ENCODE measurements at regions not wholly inside any gene's neighbourhood (a gene's known extent, or its start where the extent isn't known, plus 50 kb on each side); places are given as distances from the start of the nearest gene placed in this dataset.

DNA sequence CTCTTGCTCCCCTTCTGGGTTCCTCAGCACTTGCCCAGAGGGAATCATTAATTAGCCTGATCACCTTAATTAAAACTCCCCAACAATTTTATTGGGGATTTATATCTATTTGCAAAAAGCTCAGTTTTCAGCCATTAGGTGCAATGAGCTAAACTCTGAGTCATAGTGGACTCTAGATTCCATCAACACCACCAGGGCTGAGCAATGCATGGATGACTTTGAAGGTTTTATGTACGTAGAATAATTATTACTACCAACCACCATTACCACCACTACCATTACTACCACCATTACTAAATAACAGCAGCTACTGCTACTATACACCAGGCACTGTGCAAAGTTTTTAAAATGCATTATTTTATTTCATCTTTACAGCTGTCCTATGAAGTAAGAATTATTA is 81.2 kb downstream of the ZNF621 start:
- Histone ChIP-seq H3K4me1 (no peaks in the 10 kb centered on the region), H3K9me3 (no peaks in the 10 kb centered on the region), H3K27me3 (no peaks in the 10 kb centered on the region), H3K4me3 (no peak overlapping the region), H3K36me3 (no peaks in the 10 kb centered on the region), H3K27ac (no peak overlapping the region)
- in situ Hi-C loops (cut with MboI; ENCODE audit: low sequenced_read_pairs in 4 of 4): no loop called here
- no peak for ATAC-seq
- no peak for TF ChIP-seq POLR2A (IDR thresholded peaks at IDR 0.05)
- TF ChIP-seq, protein P1, sequence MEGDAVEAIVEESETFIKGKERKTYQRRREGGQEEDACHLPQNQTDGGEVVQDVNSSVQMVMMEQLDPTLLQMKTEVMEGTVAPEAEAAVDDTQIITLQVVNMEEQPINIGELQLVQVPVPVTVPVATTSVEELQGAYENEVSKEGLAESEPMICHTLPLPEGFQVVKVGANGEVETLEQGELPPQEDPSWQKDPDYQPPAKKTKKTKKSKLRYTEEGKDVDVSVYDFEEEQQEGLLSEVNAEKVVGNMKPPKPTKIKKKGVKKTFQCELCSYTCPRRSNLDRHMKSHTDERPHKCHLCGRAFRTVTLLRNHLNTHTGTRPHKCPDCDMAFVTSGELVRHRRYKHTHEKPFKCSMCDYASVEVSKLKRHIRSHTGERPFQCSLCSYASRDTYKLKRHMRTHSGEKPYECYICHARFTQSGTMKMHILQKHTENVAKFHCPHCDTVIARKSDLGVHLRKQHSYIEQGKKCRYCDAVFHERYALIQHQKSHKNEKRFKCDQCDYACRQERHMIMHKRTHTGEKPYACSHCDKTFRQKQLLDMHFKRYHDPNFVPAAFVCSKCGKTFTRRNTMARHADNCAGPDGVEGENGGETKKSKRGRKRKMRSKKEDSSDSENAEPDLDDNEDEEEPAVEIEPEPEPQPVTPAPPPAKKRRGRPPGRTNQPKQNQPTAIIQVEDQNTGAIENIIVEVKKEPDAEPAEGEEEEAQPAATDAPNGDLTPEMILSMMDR (IDR thresholded peaks at IDR 0.05 in 4 of 5, conservative IDR thresholded peaks at IDR 0.05 in 1 of 5): no peak
- DNase-seq: no peak
- intact Hi-C loops (cut with DNase I; ENCODE audit: low total_unique reads): no loop called here

DNA sequence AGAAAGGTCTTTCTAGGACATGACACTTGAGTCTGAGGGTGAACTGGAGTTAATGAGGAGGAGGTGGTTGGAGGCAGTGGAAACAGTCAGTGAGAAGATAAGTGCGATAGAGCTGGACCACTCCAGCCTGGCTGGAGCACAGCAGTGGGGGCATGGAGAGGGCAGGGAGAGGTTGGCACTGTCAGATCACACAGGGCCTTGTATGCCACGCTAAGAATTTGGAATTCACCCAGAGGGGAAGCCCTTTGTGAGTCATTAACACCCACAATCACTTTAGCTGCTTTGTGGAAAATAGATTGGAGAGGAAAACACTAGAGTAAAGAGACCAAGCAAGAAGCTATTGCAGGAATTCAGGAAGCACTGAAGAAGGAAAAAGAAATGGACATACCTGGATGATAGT is 83.3 kb downstream of the ZNF621 start:
- intact Hi-C loops (cut with DNase I; ENCODE audit: low total_unique reads): no loop called here
- no peaks in the 10 kb centered on the region for H3K4me1 ChIP-seq
- no peaks in the 10 kb centered on the region for H3K9me3 ChIP-seq
- H3K36me3 ChIP-seq: no peaks in the 10 kb centered on the region
- no peak for TF ChIP-seq POLR2A (IDR thresholded peaks at IDR 0.05)
- TF ChIP-seq, protein P1 (IDR thresholded peaks at IDR 0.05 in 4 of 5, conservative IDR thresholded peaks at IDR 0.05 in 1 of 5): no peak
- DNase-seq (no peak), ATAC-seq (no peak)
- H3K27me3 ChIP-seq: no peaks in the 10 kb centered on the region
- in situ Hi-C loops (cut with MboI; ENCODE audit: low sequenced_read_pairs in 4 of 4): no loop called here
- no peak overlapping the region for H3K27ac ChIP-seq
- H3K4me3 ChIP-seq: no peak overlapping the region

DNA sequence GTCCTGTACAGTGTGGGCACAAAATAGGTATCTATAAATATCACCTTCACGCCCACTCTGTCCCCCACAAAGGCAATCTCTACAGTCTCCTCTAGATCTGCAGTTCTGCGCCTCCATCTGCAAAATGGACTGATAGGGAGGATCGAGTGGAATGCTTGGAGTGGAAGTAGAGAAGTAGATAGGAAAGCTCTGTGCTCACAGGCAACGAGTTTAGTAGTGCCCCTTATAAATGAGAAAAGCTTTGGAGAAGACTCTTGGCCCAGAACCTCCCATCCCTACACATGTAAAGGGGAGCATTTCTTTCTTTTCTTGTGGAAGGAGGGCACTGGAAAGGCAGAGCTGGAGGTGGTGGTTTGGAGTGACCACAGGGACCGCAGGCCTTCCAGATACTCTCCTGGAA is 88.5 kb downstream of the ZNF621 start:
- Histone ChIP-seq H3K36me3 (no peaks in the 10 kb centered on the region), H3K4me3 (no peak overlapping the region), H3K27ac (no peak overlapping the region), H3K9me3 (no peaks in the 10 kb centered on the region), H3K27me3 (peaks cover 0 to 14% (median 0%) of the 10 kb centered on the region in 3 donors), H3K4me1 (no peaks in the 10 kb centered on the region)
- TF ChIP-seq, protein P1 (IDR thresholded peaks at IDR 0.05 in 4 of 5, conservative IDR thresholded peaks at IDR 0.05 in 1 of 5): no peak
- TF ChIP-seq POLR2A (IDR thresholded peaks at IDR 0.05): no peak
- intact Hi-C loops (cut with DNase I; ENCODE audit: low total_unique reads) (no loop called here), in situ Hi-C loops (cut with MboI; ENCODE audit: low sequenced_read_pairs in 4 of 4) (no loop called here)
- ATAC-seq (no peak), DNase-seq (no peak)

DNA sequence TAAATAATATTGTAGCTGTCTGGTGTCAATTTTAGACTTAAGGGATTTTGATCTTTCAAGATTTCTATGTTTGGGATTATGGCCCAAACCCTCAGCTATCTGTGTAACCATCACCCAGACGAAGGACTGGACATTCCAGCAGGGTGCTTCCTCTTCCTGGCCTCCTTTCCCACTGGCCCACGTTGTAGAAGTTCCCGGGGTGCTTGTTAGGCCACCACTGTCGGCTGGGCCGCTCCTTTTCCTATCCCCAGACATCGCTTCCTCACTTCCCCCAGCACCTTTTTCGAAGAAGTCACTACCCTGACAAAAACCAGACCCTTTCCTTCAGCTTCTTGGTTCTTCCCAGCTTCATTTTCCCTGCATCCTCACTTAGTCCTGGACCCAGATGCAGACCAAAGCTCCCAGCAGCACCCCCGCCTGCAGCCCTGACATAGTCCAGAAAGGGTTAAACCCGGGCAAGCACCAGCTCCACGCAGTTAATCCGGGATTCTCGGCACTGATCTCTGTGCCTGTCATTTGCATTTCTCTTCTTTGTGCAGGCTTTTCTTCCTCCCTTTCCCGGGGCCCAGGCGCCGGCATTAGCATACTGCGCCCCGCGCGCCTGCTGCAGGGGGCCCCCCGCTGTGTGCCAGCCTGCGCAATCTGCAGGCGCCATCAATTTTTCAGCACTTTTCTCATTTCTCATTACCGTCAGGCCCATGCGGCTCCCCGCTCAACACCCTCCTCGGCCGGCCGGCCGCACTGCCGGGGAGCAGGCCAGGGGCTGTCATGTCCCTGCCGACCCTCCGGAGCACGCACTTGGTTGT is 90.6 kb downstream of the ZNF621 start:
- Histone ChIP-seq H3K27me3 (peaks cover 0 to 14% (median 0%) of the 10 kb centered on the region in 3 donors), H3K4me1 (no peaks in the 10 kb centered on the region), H3K9me3 (no peaks in the 10 kb centered on the region), H3K4me3 (no peak overlapping the region), H3K27ac (no peak overlapping the region), H3K36me3 (no peaks in the 10 kb centered on the region)
- ATAC-seq (no peak), DNase-seq (no peak)
- in situ Hi-C loops (cut with MboI; ENCODE audit: low sequenced_read_pairs in 4 of 4): no loop called here
- TF ChIP-seq, protein P1 (IDR thresholded peaks at IDR 0.05 in 4 of 5, conservative IDR thresholded peaks at IDR 0.05 in 1 of 5): no peak
- TF ChIP-seq POLR2A (IDR thresholded peaks at IDR 0.05): no peak
- intact Hi-C loops (cut with DNase I; ENCODE audit: low total_unique reads): no loop called here
